22Rv1 (cell line): ENCODE measurements at regions not wholly inside any gene's neighbourhood (a gene's known extent, or its start where the extent isn't known, plus 50 kb on each side); places are given as distances from the start of the nearest gene placed in this dataset.

Experiments used
- CTCF ChIP-seq: fragments of 450-650 bp; IDR thresholded peaks from 2 replicates; pipeline ENCODE4 v1.5.1; 2017; ENCODE audit warnings: mild to moderate bottlenecking
- ZFX ChIP-seq: fragments of 450-650 bp; IDR thresholded peaks from 2 replicates; pipeline ENCODE4 v1.6.1; 2017; ENCODE audit warnings: antibody characterized with exemption, borderline replicate concordance

- TF ChIP-seq CTCF = no peak
- TF ChIP-seq ZFX = no peak
Measured at GRCh38 chr4:187767158-187767557, 228.4 kb upstream of the ZFP42 start.
